SK-N-SH (cell line): ENCODE measurements at regions not wholly inside any gene's neighbourhood (a gene's known extent, or its start where the extent isn't known, plus 50 kb on each side); places are given as distances from the start of the nearest gene placed in this dataset.

Experiments
- CTCF ChIA-PET: fragments of 300-600, 350-600 bp; formaldehyde crosslinking; extraction: SDS; loops from one replicate; lab custom pipeline; 2021; lab: Yijun Ruan, JAX
- POLR2A ChIA-PET: fragments of 350-600 bp; sonication (Branson Sonifier 250); formaldehyde crosslinking; extraction: SDS; loops from one replicate; lab custom pipeline; 2020; ENCODE audit warnings: antibody characterized with exemption, inconsistent platforms; lab: Yijun Ruan, JAX
- DNase-seq: peaks from one replicate; pipeline ENCODE4 v3.0.0; 2012
- H2AFZ ChIP-seq: fragments of 200-600 bp; sonication (generic); 2 replicates; pipeline ENCODE4 v1.8.1; 2016; ENCODE audit warnings: antibody characterized with exemption, mild to moderate bottlenecking, low read depth
- H3F3A ChIP-seq: fragments of 200-600 bp; sonication (generic); replicated peaks from 2 replicates; pipeline ENCODE3; 2016; ENCODE audit warnings: antibody characterized with exemption, mild to moderate bottlenecking; ENCODE audit not compliant: insufficient read depth
- H3K27ac ChIP-seq, 2 experiments: fragments of 200-500 bp in 1 of 2; fragments of 200-600 bp in 1 of 2; sonication (Bioruptor generic) in 1 of 2; sonication (generic), shearing (Covaris generic) in 1 of 2; 2 replicates each; pipeline versions ENCODE4 v1.5.1 to v1.6.1; 2014 to 2016; ENCODE audit warnings: low read depth in 2 of 2, inconsistent platforms in 1 of 2, low read length in 1 of 2, mild to moderate bottlenecking in 1 of 2, mixed read lengths in 1 of 2
- H3K27me3 ChIP-seq: fragments of 200-600 bp; sonication (generic), shearing (Covaris generic); 2 replicates; pipeline ENCODE4 v1.6.1; 2016; ENCODE audit warnings: mixed run types; ENCODE audit not compliant: insufficient read depth
- H3K36me3 ChIP-seq, 2 experiments: fragments of 200-500 bp in 1 of 2; fragments of 200-600 bp in 1 of 2; sonication (Bioruptor generic) in 1 of 2; sonication (generic) in 1 of 2; replicated peaks in 1 of 2; 2 replicates each; pipeline versions ENCODE3 to v1.5.1; 2014 to 2016; ENCODE audit warnings: low read length in 1 of 2, mild to moderate bottlenecking in 1 of 2; ENCODE audit not compliant: insufficient read depth in 2 of 2, control insufficient read depth in 1 of 2
- H3K4me1 ChIP-seq, 2 experiments: fragments of 200-500 bp in 1 of 2; fragments of 200-600 bp in 1 of 2; sonication (Bioruptor generic) in 1 of 2; sonication (generic), shearing (Covaris generic) in 1 of 2; 2 replicates each; pipeline versions ENCODE4 v1.5.1 to v1.6.1; 2014 to 2016; ENCODE audit warnings: low read depth in 1 of 2, low read length in 1 of 2, mixed run types in 1 of 2; ENCODE audit not compliant: insufficient read depth in 2 of 2, control insufficient read depth in 1 of 2
- H3K4me2 ChIP-seq: fragments of 200-600 bp; sonication (generic), shearing (Covaris generic); 2 replicates; pipeline ENCODE4 v1.6.1; 2017; ENCODE audit warnings: mixed run types
- H3K4me3 ChIP-seq, 2 experiments: fragments of 200-500 bp in 1 of 2; fragments of 200-600 bp in 1 of 2; sonication (Bioruptor generic) in 1 of 2; sonication (generic), shearing (Covaris generic) in 1 of 2; 2 replicates each; pipeline versions ENCODE4 v1.5.1 to v1.8.1; 2014 to 2016; ENCODE audit warnings: low read depth in 2 of 2, inconsistent platforms in 1 of 2, low read length in 1 of 2, mild to moderate bottlenecking in 1 of 2, mixed read lengths in 1 of 2, moderate library complexity in 1 of 2
- H3K79me2 ChIP-seq: fragments of 200-600 bp; sonication (generic); 2 replicates; pipeline ENCODE4 v1.8.1; 2017; ENCODE audit warnings: mild to moderate bottlenecking; ENCODE audit not compliant: insufficient read depth
- H3K9ac ChIP-seq: fragments of 200-600 bp; sonication (generic); 2 replicates; pipeline ENCODE4 v1.6.1; 2017; ENCODE audit warnings: mixed run types
- H3K9me2 ChIP-seq: fragments of 200-600 bp; sonication (generic); 2 replicates; pipeline ENCODE4 v1.6.1; 2017; ENCODE audit warnings: mixed run types
- H3K9me3 ChIP-seq: fragments of 200-600 bp; sonication (generic); 2 replicates; pipeline ENCODE4 v1.6.1; 2017; ENCODE audit warnings: mixed run types, mild to moderate bottlenecking, moderate library complexity
- H4K20me1 ChIP-seq: fragments of 200-600 bp; sonication (generic); 2 replicates; pipeline ENCODE4 v1.6.1; 2017; ENCODE audit warnings: mild to moderate bottlenecking, mixed run types; ENCODE audit not compliant: insufficient read depth
- ELF1 ChIP-seq: IDR thresholded peaks from 2 replicates; pipeline ENCODE4 v1.4.0; 2012
- EZH2phosphoT487 ChIP-seq: fragments of 200-600 bp; sonication (generic); IDR thresholded peaks from 2 replicates; pipeline ENCODE4 v1.6.1; 2017; ENCODE audit warnings: low read depth, mixed run types, mild to moderate bottlenecking, antibody characterized with exemption, moderate library complexity, borderline replicate concordance
- FOSL2 ChIP-seq: IDR thresholded peaks from 2 replicates; pipeline ENCODE4 v1.4.0; 2012; ENCODE audit warnings: low read depth, mild to moderate bottlenecking, moderate library complexity, borderline replicate concordance
- FOXJ3 ChIP-seq: sonication (generic); formaldehyde crosslinking; IDR thresholded peaks from 2 replicates; pipeline ENCODE4 v1.5.1; 2020; ENCODE audit warnings: mild to moderate bottlenecking, missing genetic modification reagents
- GATA2 ChIP-seq: sonication (generic); formaldehyde crosslinking; IDR thresholded peaks from 2 replicates; pipeline ENCODE4 v1.5.0; 2020; ENCODE audit warnings: mild to moderate bottlenecking, missing genetic modification reagents
- MAX ChIP-seq: IDR thresholded peaks from 2 replicates; pipeline ENCODE4 v1.4.0; 2012; ENCODE audit warnings: low read depth
- MEF2A ChIP-seq: IDR thresholded peaks from 2 replicates; pipeline ENCODE4 v1.4.0; 2012; ENCODE audit warnings: low read depth, borderline replicate concordance
- MXI1 ChIP-seq: IDR thresholded peaks from 2 replicates; pipeline ENCODE4 v1.6.1; 2012; ENCODE audit warnings: mild to moderate bottlenecking, low read depth, low read length, improper control_type of control experiment
- NFIC ChIP-seq: IDR thresholded peaks from 2 replicates; pipeline ENCODE4 v1.4.0; 2012; ENCODE audit warnings: borderline replicate concordance
- RCOR1 ChIP-seq: fragments of 150-350 bp; IDR thresholded peaks from 2 replicates; pipeline ENCODE4 v1.6.1; 2017; ENCODE audit warnings: antibody characterized with exemption, low read length
- RFX5 ChIP-seq: IDR thresholded peaks from 2 replicates; pipeline ENCODE4 v1.6.1; 2012; ENCODE audit warnings: mild to moderate bottlenecking, improper control_type of control experiment, low read length
- RXRA ChIP-seq: IDR thresholded peaks from 2 replicates; pipeline ENCODE4 v1.4.0; 2012; ENCODE audit warnings: low read depth, mild to moderate bottlenecking, borderline replicate concordance
- SMC3 ChIP-seq: IDR thresholded peaks from 2 replicates; pipeline ENCODE4 v1.6.1; 2012; ENCODE audit warnings: low read depth, low read length, improper control_type of control experiment
- TAF1 ChIP-seq: IDR thresholded peaks from 2 replicates; pipeline ENCODE4 v1.6.1; 2012; ENCODE audit warnings: low read depth, mild to moderate bottlenecking, low read length, moderate library complexity, borderline replicate concordance
- TCF12 ChIP-seq: IDR thresholded peaks from 2 replicates; pipeline ENCODE4 v1.4.0; 2012
- USF2 ChIP-seq: fragments of 150-350 bp; IDR thresholded peaks from 2 replicates; pipeline ENCODE4 v1.6.1; 2017; ENCODE audit warnings: antibody characterized with exemption, low read length, low read depth, borderline replicate concordance
- WGBS: methylation state at CpG from one replicate; pipeline ENCODE4 v1.1.6; 2017; ENCODE audit warnings: low lambda C conversion rate; 5-methylcytosine and 5-hydroxymethylcytosine counted together

- no peaks in the 10 kb centered on the region for H3K9me2 ChIP-seq
- H2AFZ ChIP-seq = no peak overlapping the region
- H3K9ac ChIP-seq = no peak overlapping the region
- H3F3A ChIP-seq = no peaks in the 10 kb centered on the region
- H3K4me1 ChIP-seq = no peaks in the 10 kb centered on the region
- no peaks in the 10 kb centered on the region for H3K36me3 ChIP-seq
- no peaks in the 10 kb centered on the region for H3K79me2 ChIP-seq
- no peak for TF ChIP-seq GATA2 (CRISPR knock-in tag)
- TF ChIP-seq EZH2phosphoT487 = no peak
- no peaks in the 10 kb centered on the region for H3K9me3 ChIP-seq
- no peaks in the 10 kb centered on the region for H3K27me3 ChIP-seq
- no peak overlapping the region for H3K4me2 ChIP-seq
- no peaks in the 10 kb centered on the region for H4K20me1 ChIP-seq
- no peak overlapping the region for H3K4me3 ChIP-seq
- ChIA-PET POLR2A (no interaction called here), CTCF (no interaction called here)
- WGBS = 33% methylated on average over 3 of the region's 3 CpGs
- no peak overlapping the region for H3K27ac ChIP-seq
- no peak for DNase-seq
Measured at GRCh38 chr4:114537352-114537751, 61.3 kb upstream of the UGT8 start.

GRCh38 chr4:114538012-114538617 lies 60.5 kb upstream of the UGT8 start:
- no peak for TF ChIP-seq RCOR1
- TF ChIP-seq USF2 = no peak
- TF ChIP-seq FOXJ3 (CRISPR knock-in tag) = no peak
- TF ChIP-seq RXRA = no peak
- no peak for TF ChIP-seq TAF1
- no peak for TF ChIP-seq NFIC
- TF ChIP-seq MEF2A = no peak
- no peak for TF ChIP-seq RFX5
- no peak for TF ChIP-seq GATA2 (CRISPR knock-in tag)
- TF ChIP-seq SMC3 = no peak
- TF ChIP-seq ELF1 = no peak
- no peak for TF ChIP-seq MAX
- TF ChIP-seq FOSL2 = no peak
- TF ChIP-seq MXI1 = no peak
- TF ChIP-seq TCF12 = no peak
- Histone ChIP-seq H3K9me2 (no peaks in the 10 kb centered on the region), H3K4me1 (no peaks in the 10 kb centered on the region), H3K27ac (no peak overlapping the region), H3F3A (no peaks in the 10 kb centered on the region), H3K36me3 (no peaks in the 10 kb centered on the region), H2AFZ (no peak overlapping the region), H4K20me1 (no peaks in the 10 kb centered on the region), H3K27me3 (no peaks in the 10 kb centered on the region), H3K9me3 (no peaks in the 10 kb centered on the region), H3K79me2 (no peaks in the 10 kb centered on the region), H3K4me2 (no peak overlapping the region), H3K9ac (no peak overlapping the region), H3K4me3 (no peak overlapping the region)
- ChIA-PET POLR2A (no interaction called here), CTCF (interaction anchor here (1.0 kb wide), 1 partner anchor 11 kb away, joined by 3 read pairs; no protein-coding TSS in a partner anchor)
- WGBS = 37% methylated on average over 4 of the region's 5 CpGs
- no peak for DNase-seq
